Loucy (cell line): ENCODE measurements at regions not wholly inside any gene's neighbourhood (a gene's known extent, or its start where the extent isn't known, plus 50 kb on each side); places are given as distances from the start of the nearest gene placed in this dataset.

Experiments used
- H2AFZ ChIP-seq: fragments of 200-600 bp; sonication (generic); 2 replicates; pipeline ENCODE4 v1.6.0; 2016; ENCODE audit warnings: antibody characterized with exemption, mild to moderate bottlenecking, low read length, moderate library complexity
- H3F3A ChIP-seq: fragments of 200-600 bp; 2 replicates; pipeline ENCODE4 v1.6.0; 2016; ENCODE audit warnings: antibody characterized with exemption, low read depth, mild to moderate bottlenecking
- H3K27me3 ChIP-seq: fragments of 200-600 bp; sonication (generic); 2 replicates; pipeline ENCODE4 v1.6.1; 2014; ENCODE audit warnings: low read length, mild to moderate bottlenecking; ENCODE audit not compliant: insufficient read depth, poor library complexity, severe bottlenecking
- H3K36me3 ChIP-seq: fragments of 200-600 bp; sonication (generic); 2 replicates; pipeline ENCODE4 v1.6.1; 2016; ENCODE audit warnings: low read length; ENCODE audit not compliant: insufficient read depth
- H3K4me1 ChIP-seq: fragments of 200-600 bp; sonication (generic); 2 replicates; pipeline ENCODE4 v1.5.1; 2014; ENCODE audit warnings: low read length, mild to moderate bottlenecking; ENCODE audit not compliant: insufficient read depth, poor library complexity, severe bottlenecking
- H3K4me2 ChIP-seq: fragments of 200-600 bp; sonication (generic); 2 replicates; pipeline ENCODE4 v1.6.0; 2014; ENCODE audit warnings: antibody characterized with exemption, low read length, low read depth, mild to moderate bottlenecking; ENCODE audit not compliant: poor library complexity, severe bottlenecking
- H3K4me3 ChIP-seq: fragments of 200-600 bp; sonication (generic); 2 replicates; pipeline ENCODE4 v1.5.1; 2014; ENCODE audit warnings: low read length, mild to moderate bottlenecking, mixed read lengths; ENCODE audit not compliant: poor library complexity, severe bottlenecking
- H3K79me2 ChIP-seq: fragments of 200-600 bp; sonication (generic); 2 replicates; pipeline ENCODE4 v1.6.1; 2014; ENCODE audit warnings: low read length; ENCODE audit not compliant: insufficient read depth
- H3K9ac ChIP-seq: fragments of 200-600 bp; sonication (generic); 2 replicates; pipeline ENCODE4 v1.6.0; 2014; ENCODE audit warnings: mild to moderate bottlenecking, low read depth, low read length, moderate library complexity; ENCODE audit not compliant: poor library complexity, severe bottlenecking
- H3K9me2 ChIP-seq: fragments of 200-600 bp; sonication (generic); replicated peaks from 2 replicates; pipeline ENCODE4 v1.6.1; 2016; ENCODE audit warnings: low read depth, low read length, mixed read lengths
- H3K9me3 ChIP-seq: fragments of 200-600 bp; sonication (generic); 2 replicates; pipeline ENCODE4 v1.6.1; 2014; ENCODE audit warnings: mild to moderate bottlenecking, antibody characterized with exemption, low read length, low read depth; ENCODE audit not compliant: insufficient read depth
- H4K20me1 ChIP-seq: fragments of 200-600 bp; sonication (generic); 2 replicates; pipeline ENCODE4 v1.6.0; 2014; ENCODE audit warnings: antibody characterized with exemption, low read length, mild to moderate bottlenecking; ENCODE audit not compliant: insufficient read depth, poor library complexity, severe bottlenecking
- CTCF ChIP-seq: fragments of 200-600 bp; sonication (generic); conservative IDR thresholded peaks from 2 replicates; pipeline ENCODE4 v1.5.1; 2014; ENCODE audit warnings: mild to moderate bottlenecking, antibody characterized with exemption, low read length
- EZH2phosphoT487 ChIP-seq: fragments of 200-600 bp; IDR thresholded peaks from 2 replicates; pipeline ENCODE4 v1.6.1; 2018; ENCODE audit warnings: antibody characterized with exemption, mild to moderate bottlenecking, moderate library complexity, borderline replicate concordance

- TF ChIP-seq CTCF (no peak), EZH2phosphoT487 (no peak)
- Histone ChIP-seq H3F3A (no peaks in the 10 kb centered on the region), H3K9ac (no peak overlapping the region), H3K9me3 (no peaks in the 10 kb centered on the region), H3K79me2 (no peaks in the 10 kb centered on the region), H2AFZ (no peak overlapping the region), H3K4me3 (no peak overlapping the region), H3K36me3 (no peaks in the 10 kb centered on the region), H3K4me1 (no peaks in the 10 kb centered on the region), H3K4me2 (no peak overlapping the region), H3K9me2 (no peaks in the 10 kb centered on the region), H4K20me1 (no peaks in the 10 kb centered on the region), H3K27me3 (no peaks in the 10 kb centered on the region)
These were observed 51.7 kb upstream of the BCL11B start for GRCh38 chr14:99323603-99324185.

GRCh38 chr14:99322731-99323599, 51.0 kb upstream of the BCL11B start:
- Histone ChIP-seq H3K79me2 (no peaks in the 10 kb centered on the region), H4K20me1 (no peaks in the 10 kb centered on the region), H3K9me2 (no peaks in the 10 kb centered on the region), H3K9ac (no peak overlapping the region), H3K4me2 (no peak overlapping the region), H3F3A (no peaks in the 10 kb centered on the region), H3K9me3 (no peaks in the 10 kb centered on the region), H3K4me1 (no peaks in the 10 kb centered on the region), H3K36me3 (no peaks in the 10 kb centered on the region), H3K4me3 (no peak overlapping the region), H3K27me3 (no peaks in the 10 kb centered on the region), H2AFZ (no peak overlapping the region)
- TF ChIP-seq CTCF, result no peak
- TF ChIP-seq EZH2phosphoT487, result no peak

GRCh38 chr14:99321955-99322730, 50.1 kb upstream of the BCL11B start:
- Histone ChIP-seq H3K9me2 (no peaks in the 10 kb centered on the region), H3K4me3 (no peak overlapping the region), H3K4me2 (no peak overlapping the region), H3K79me2 (no peaks in the 10 kb centered on the region), H3K9me3 (no peaks in the 10 kb centered on the region), H3F3A (no peaks in the 10 kb centered on the region), H3K27me3 (no peaks in the 10 kb centered on the region), H2AFZ (no peak overlapping the region), H3K4me1 (no peaks in the 10 kb centered on the region), H3K36me3 (no peaks in the 10 kb centered on the region), H3K9ac (no peak overlapping the region), H4K20me1 (no peaks in the 10 kb centered on the region)
- no peak for TF ChIP-seq CTCF
- no peak for TF ChIP-seq EZH2phosphoT487
